IPS DF 4.7 (cell line): ENCODE measurements at regions not wholly inside any gene's neighbourhood (a gene's known extent, or its start where the extent isn't known, plus 50 kb on each side); places are given as distances from the start of the nearest gene placed in this dataset.
"Not testable (repeated sequence)": the region's sequence is repeated elsewhere in the genome, so short reads cannot be mapped to it uniquely, and the experiment has no call there.

Experiments
- DNase-seq: peaks from one replicate; pipeline ENCODE4 v3.0.0-alpha.2; 2013; ENCODE audit warnings: low spot score; ENCODE audit errors: extremely low read depth

- no peak for DNase-seq
Observed at GRCh38 chr13:74732736-74733385, 598.7 kb upstream of the KLF12 start.

DNA sequence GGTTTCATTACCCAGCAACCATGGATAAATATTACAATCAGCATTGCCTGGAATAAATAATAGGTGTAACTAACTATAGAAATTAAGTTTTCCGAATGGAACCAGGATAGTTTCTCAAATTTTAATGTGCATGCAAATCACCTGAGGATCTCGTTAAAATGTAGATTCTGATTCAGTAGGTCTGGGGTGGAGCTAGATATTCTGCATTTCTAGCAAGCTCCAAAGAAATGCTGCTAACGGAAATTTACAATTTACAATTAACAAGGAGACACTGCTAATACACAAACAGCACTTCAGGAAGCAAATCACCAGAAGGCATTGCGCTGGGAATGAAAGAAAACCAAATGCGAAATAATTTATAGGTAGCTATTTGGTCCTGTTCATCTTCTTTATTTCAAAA lies 597.5 kb upstream of the KLF12 start:
- DNase-seq: no peak

DNA sequence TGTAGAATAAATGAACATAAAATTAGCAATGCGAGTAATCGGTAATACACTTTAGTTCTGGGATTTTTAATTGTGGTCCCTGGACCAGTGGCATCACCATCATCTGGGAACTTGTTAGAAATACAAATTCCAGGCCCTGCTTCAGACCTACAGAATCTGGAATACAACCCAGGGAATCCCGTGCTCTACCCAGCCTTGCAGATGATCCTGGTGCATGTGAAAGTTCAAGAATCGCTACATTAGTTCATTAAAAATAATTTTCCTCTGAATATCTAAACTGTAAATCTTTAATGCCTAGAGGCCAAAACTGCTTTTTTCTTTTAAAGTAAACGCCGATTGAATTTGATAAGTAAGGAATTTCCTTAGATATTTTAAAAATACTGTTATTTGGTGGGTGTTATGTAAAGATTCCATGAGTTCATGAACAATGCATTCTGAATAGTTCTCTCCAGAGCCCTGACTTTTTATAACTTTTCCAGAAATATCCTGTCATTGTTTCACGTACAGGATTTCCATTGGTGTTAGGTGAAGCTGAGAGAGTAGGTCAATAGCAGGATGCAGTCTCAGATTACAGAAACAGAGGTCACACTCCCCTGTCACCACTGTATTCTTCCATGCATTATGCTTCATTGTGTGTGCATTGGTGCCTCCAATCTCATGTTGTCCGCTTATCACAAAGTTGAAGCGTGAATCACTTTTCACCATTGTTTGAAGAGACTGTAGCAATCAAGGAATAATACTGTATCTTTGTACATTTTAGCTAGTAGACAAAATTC lies 596.5 kb upstream of the KLF12 start:
- DNase-seq: no peak

DNA sequence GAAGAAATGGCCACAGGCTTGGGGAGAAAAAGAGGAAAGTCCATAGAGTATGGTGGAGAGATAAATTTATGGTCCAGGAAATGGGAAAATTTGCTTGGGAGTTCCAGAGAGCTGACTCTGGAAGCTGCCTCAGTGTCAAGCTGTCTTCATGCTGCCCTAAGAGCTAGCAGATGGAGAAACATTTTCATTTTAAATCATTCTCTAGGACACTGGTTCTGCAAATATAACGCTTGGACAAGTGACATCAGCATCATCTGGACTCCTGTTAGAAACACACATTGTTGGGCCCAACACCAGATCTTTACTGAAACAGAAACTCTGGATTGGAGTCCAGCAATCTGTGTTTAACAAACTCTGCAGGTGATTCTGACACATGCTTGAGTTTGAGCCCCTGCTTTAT lies 592.0 kb upstream of the KLF12 start:
- no peak for DNase-seq

DNA sequence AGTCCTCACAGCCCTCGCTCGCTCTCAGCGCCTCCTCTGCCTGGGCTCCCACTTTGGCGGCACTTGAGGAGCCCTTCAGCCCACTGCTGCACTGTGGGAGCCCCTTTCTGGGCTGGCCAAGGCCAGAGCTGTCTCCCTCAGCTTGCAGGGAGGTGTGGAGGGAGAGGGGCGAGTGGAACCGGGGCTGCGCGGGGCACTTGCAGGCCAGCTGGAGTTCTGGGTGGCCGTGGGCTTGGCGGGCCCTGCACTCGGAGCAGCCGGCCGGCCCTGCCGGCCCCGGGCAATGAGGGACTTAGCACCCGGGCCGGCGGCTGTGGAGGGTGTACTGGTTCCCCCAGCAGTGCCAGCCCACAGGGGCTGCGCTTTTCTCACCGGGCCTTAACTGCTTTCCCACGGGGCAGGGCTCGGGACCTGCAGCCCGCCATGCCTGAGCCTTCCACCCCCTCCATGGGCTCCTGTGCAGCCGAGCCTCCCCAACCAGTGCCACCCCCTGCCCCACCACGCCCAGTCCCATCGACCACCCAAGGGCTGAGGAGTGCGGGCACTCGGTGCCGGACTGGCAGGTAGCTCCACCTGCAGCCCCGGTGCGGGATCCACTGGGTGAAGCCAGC lies 584.1 kb upstream of the KLF12 start:
- not testable (repeated sequence) for DNase-seq

DNA sequence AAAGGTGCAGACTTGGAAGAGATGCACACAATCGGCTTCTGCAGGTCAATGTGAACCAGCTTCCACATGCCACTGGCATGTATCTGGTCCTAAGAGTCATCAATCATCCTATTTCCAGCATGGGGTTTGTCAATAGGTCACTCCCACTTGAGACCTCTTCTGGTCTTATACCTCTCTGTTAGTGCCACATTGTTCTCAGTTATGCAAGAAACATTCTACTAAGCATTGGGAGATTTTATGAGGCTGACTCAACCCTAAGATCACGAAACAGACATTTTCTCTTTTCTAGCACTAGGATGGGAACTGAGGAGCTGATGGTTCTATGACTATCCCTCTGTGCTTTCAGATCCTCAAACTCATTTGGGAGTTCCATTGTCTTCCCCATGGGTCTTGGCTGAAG lies 581.5 kb upstream of the KLF12 start:
- DNase-seq: no peak

GRCh38 chr13:74710006-74710405 lies 575.8 kb upstream of the KLF12 start:
- DNase-seq: no peak

GRCh38 chr13:74709226-74709625 lies 575.0 kb upstream of the KLF12 start:
- DNase-seq: no peak

DNA sequence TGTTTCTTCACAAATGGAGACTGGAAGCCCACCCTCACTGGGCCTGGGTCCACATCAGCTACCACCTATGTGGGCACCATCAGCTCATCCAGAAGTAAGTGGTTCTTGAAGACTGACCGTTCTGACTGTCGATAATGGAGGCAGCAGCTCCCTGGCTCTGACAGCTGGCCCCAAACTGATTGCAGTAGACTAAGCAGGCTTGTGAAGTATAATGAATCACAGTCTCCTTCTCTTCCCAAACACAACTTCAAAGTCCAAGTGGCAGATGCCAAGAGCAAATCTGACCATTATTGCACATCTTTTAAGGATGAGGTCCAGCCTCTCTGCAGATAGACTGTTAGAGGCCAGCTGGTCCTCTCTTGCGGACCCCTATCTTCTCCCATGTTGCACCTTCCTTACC lies 574.4 kb upstream of the KLF12 start:
- no peak for DNase-seq

DNA sequence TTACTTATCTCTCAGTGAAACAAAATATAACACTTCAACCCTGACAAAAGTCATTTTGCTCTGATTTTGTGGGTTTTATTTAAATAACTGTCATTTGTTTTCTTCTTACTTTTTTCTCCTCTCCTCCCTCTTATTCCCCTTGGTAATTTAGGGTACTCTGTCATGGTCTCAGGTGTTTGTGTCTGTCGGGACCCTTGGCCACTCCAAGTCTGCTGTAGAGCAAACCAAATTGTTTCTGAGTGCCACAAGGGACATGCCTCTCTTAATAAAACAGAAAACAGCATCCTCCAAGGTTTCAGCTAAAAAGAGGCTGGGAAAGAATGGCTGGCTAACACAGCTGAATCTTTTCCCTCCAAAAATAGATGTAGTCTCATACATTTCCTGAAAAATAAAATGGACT lies 573.1 kb upstream of the KLF12 start:
- DNase-seq: no peak

- DNase-seq: no peak
Observed at GRCh38 chr13:74706801-74707200, 572.6 kb upstream of the KLF12 start.

- no peak for DNase-seq
Observed at GRCh38 chr13:74705438-74705837, 571.2 kb upstream of the KLF12 start.

- DNase-seq: no peak
Observed at GRCh38 chr13:74703855-74704387, 569.7 kb upstream of the KLF12 start.

DNA sequence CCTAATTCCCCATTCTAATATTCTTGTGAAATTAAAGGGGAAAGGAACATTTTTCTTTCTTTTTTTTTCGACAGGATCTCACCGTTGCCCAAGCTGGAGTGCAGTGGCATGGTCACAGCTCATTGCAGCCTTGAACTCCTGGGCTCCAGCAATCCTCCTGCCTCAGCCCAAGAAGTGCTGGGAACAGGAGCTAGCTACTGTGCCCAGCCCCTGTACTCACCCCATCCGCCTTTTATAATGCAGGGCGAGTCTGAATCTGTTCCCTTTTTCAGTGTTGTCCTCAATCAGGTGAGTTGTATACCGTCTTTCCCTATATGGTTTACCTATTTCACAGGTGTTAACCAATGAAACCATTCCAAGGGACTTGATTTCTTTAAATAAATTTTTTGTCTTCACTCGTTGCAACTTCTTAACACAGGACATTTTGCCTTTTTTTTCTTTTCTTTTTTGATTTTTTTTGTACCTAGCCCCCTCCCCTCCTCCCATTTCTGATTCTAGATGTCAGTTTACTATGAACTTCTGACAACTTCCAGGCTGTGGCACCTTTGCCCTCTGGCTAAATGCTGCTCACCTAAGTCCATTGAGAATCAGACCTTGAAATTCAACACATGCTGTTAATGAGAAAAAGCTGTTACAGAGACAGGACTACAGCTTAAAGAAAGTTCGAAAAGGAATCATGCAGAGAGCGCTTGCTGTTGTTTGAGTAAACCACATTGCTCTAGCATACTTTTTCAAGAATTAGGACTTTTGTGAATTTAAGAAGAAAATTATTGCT lies 562.1 kb upstream of the KLF12 start:
- DNase-seq: peak; percentile 3

DNA sequence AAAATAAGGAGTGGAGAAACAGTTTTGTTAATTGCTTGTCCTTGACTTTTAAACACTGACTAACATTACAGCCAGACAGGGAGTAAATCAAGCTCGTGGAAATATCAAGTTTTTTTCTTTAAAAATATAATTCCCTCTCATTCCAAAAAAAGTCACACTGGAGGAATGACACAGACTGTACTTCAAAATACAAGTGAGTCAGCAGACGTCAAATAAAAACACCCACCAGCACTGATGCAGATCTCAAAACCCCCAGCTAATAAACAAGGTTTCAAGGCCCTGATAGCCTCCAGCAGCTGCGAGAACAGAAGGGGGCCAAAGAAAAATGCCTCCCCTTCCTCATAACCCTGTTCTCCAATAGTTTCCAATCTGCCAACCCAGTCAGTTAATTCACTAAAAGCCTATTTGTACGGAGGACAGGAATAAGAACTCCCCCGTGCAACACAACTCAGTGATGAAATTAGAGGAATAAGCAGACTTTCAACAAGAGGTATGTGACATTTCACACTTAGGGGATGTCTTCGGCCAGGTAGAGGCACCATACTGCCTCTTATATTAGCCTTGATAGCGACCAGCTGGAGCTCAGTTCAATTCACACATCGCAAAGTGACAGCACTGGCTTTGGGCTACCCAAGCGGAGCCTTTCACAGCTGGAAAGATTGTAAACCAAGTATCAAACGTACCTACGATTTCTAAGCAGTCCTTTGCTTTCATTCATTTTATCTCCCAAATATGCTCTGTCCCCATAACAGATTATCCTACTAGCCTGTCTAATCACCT lies 561.0 kb upstream of the KLF12 start:
- no peak for DNase-seq

GRCh38 chr13:74687442-74688182 lies 553.4 kb upstream of the KLF12 start:
- no peak for DNase-seq

GRCh38 chr13:74683411-74683810 lies 549.2 kb upstream of the KLF12 start:
- no peak for DNase-seq

DNA sequence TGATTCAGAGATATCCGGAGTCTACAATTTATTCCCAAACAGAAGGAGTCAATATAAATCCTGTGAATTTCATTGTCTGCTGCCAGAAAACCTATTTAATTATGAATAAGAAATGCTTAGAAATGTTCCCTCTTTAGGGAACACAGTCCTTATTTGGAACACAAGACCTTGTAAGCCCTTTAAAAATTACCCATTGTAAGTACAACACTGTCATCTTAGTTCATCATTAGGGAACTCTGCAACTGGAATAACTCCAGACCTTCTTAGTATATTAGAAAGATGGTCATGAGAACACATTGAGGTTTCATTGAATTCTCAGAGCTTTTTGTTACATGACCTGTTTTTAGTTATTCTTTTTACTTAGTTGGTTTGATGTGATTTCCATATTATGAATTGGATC lies 548.5 kb upstream of the KLF12 start:
- no peak for DNase-seq

DNA sequence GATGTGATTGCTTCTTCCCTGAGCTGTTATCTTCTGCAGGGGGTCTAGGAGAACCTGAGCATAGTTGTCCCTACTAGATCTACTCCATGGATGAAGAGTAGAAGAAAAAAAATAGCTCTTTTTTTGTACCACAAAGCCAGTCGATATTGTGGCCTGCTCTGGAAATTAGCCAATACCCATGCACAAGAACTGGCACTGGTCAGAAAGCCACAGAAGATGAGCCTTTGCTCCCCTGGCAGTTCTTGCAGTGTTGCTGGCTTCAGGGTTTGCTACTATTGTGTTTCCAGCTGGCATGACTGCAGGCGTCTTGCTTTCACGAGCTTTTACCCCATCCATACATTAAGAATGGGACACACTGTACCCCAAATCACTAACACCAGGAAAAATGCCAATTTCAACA lies 547.7 kb upstream of the KLF12 start:
- DNase-seq: no peak

DNA sequence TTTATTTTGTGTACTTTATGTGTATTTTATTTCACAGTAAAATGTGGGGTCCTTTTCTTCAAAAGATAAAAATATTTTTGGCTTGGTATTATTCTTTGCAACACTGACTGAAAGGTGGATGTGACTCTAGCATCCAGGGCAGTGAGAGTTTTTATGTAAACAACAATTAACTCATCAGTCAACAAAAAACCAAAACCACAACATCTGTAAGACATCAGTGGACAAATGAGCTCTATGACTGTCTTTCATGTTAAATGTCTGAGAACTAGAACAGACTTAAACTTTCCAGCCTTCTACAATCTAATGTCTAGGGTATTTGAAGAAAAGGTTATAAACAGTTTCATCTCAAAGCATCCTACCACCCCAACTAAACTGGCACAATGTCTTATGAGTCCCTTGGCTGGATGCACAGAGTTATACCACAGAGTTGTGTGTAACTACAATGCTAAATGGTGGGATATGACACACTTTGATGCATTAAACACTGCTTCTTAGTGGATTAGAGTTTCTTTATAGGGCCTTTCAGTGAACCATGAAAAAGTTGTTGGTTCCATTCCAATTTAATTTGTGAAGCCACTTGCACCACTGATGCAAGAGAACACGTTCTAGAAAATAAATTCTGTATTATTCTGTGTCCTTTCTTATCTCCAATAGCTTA lies 544.2 kb upstream of the KLF12 start:
- DNase-seq: no peak
